ENCODE measurements at regions not wholly inside any gene's neighbourhood (a gene's known extent, or its start where the extent isn't known, plus 50 kb on each side); places are given as distances from the start of the nearest gene placed in this dataset.
"Not testable (repeated sequence)": the region's sequence is repeated elsewhere in the genome, so short reads cannot be mapped to it uniquely, and the experiment has no call there.

DNA sequence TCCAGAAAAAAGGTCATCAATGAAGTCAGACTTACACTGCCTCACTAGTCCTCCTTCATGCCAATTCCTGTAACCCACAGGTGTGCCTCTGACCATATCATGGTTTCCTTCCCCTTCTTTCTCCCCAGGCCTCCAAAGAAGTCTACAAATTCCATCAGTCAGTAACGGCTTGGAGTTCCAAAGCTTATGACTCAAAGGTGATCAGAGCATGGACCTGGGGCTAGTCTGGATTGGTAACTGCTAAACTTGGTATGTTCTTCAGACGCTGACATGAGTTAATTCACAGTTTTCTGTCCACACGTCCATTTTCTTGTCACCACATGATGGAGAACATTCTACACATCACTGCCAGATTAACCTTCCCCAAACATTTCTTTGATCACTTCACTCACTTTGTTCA is 560.4 kb downstream of the ETNK1 start:
- DNase-seq (ENCODE audit: low spot score) = no peak

DNA sequence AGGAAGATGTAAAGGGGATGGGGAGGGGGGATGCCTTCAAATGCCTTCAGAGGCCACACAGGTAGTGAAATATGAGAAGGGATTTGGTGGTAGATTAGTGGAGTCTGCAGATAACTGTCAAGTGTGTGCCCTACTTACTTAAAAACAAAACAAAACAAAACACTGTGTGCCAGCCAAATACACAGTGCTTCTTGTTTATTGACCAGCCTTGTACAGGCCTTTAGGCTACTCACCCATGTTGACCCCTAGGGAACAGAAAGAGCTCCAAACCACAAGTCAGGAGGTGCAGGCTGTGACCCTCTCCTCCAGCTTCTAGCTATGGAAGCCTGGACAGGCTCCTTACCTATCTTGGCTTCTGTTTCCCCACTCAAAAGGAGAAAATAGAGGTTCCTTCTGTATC is 562.0 kb downstream of the ETNK1 start:
- DNase-seq (ENCODE audit: low spot score) = no peak

DNA sequence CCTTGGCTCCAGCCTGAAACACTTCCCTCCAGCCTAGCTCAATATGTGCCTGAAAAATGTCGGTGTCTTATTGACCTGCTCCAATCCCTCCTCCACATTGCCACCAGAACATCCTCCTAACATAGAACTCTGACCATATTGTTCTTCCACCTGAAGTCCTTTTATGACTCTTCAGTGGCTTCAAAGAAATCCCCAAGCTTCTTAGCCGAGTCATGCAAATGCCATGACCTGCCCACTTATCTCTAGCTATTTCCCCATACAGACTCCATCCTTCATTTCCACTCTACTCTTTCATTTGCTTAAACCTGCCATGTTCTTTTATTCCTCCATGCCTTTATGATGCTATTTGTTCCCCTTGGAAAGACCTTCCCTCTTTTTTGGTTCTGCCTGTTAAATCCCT is 568.6 kb downstream of the ETNK1 start:
- no peak for DNase-seq (ENCODE audit: low spot score)

DNA sequence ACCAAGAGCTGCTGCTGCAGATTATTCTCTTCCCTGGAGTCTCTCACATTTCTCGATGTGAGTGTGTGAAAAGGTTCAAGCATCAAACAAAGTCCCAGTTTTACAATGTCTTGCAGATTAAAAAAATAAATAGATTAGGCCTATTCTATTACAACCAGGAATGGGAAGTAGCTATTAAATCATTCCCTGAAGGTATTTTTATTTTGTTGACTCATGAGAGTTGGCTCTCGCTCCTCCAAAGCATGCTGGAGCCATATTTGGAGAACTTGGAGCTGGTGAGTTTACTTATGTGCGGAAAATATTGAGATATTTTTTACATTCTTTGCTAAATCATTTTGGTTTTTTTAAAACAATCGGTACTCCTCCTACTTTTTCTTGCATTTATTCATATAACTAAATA is 572.3 kb downstream of the ETNK1 start:
- no peak for DNase-seq (ENCODE audit: low spot score)

DNA sequence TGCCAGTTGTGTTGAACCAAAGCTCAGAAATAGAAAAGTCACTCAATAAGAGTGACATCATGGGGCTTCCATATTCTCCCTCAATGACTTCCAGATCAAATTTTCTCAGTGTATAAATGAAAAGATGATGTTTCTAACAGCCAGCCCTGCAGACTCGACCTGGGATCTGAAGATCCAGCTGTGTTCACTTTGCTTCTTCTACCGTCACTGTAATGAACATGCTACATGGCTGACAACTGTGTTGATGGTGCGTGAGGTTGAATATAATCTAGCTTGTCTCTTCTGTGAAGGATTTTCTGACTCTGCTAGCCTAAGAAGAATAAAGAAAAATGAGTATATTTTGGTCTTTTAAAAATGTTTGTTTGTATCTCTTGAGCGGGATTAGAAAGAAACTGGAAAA is 577.8 kb downstream of the ETNK1 start:
- DNase-seq (ENCODE audit: low spot score) = no peak

DNA sequence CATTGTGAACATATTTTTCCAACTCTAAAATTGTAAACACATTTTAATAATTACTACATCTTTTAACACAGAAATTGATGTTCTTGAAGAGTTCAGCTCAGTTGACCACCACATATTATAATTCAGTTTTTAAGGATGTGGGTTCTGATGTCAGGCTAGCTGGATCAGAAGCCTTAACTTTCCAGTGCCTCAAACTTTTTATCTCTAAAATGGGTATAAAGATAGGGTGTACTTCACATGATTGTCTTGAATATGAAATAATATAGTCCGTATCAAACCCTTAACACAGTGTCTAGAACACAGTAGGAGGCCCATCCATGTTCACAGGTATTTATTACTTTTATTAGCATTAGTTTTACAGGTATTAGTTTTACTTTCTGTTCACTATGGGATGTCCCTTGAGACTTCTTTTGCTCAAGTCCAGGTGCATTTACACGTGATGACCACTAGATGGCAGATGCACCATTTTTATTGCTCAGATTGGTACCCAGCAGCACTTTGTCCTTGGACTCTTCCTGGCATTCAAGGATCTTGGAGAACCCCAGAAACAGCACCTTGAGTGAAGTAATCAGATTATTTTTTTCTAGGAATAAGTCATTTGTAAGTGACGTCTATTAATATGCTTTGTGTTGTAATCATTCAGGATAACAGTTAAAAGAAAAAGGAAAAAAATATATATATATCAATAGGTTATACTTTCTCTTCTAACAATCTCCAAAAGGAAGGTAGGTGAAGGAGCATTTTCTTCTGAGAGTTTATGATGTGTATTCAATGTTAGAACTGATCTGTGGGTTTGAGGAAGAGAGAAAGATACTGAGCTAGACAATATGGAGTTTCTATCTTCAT is 580.2 kb downstream of the ETNK1 start:
- DNase-seq (ENCODE audit: low spot score) = peak; percentile 18

DNA sequence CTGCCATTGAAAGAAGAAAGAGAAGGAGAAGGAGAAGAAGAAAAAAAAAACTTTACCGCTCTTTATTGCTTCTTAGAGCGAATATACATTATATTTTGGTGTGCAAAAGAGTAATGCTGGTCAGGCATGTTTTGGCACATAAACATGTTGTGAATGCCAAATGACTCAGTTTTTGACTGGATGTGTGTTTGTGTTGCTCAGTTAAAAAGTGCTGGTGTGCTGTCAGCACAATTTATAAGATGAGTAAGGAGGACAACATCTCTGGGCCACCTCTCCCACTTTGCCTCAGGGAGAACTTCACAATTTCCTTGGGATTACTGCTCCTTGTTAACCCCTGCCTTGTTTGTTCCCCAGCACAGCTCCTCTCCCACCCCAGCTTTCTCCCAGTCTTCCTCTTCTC is 584.8 kb downstream of the ETNK1 start:
- DNase-seq (ENCODE audit: low spot score) = no peak

DNA sequence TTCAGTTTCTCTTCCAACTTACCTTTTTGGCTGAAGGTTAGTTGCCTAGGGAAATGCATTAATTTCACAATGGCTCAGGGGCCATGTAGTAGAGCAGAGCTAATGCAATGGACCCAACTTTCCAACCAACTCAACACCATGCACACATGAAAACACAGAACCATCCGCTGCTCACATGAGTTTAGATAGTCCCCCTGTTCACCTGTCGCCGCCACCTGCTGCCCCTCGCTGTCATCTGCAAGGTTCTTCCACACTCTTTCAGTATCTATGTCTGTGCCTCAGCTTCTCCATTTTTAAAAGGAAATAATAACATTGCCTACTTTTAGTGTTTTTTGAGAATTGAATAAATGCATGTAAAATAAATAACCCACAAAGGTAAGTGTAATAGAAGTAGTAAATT is 585.6 kb downstream of the ETNK1 start:
- no peak for DNase-seq (ENCODE audit: low spot score)

DNA sequence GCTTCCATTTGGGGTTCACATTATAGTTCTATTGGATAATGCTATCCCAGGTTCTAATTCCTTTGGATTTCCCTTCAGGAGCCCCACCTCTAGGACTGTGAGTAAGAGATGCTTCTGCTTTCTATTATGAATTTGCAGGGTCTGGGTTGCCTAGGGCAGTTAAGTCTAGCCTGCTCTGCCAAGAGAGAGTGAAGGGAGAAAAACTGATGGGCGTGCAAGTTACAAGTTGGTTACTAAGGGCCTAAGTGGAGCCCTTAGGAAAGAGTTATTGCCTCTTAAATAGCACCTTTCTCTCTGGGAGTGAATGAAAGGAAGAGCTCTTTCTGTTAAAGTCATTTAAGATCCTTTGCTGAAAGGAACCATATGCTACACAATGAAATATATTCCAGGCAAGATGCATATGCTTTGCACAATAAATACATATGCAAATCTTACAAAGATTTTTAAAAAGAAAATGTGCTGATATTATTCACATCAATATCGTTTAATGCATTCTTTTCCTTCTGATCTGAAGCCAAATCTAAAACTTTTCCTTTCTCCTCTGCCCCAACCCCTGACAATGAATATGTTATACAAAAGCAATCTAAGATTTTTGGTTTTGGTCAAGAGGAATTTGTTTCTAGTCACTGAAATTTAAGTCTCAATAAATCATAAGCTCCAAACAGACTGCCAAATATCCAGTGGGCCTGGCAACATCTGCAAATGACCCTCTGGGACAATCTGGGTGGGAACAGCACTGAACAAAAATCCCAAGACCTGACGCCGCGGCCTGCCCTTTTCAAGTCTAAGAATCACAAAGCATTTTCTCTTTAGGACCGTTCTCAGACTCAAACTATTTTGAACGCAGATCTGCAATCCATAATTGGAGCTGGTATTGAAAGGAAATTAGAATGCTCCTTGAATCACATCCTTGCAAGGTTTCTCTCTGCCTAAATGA is 586.7 kb downstream of the ETNK1 start:
- no peak for DNase-seq (ENCODE audit: low spot score)

DNA sequence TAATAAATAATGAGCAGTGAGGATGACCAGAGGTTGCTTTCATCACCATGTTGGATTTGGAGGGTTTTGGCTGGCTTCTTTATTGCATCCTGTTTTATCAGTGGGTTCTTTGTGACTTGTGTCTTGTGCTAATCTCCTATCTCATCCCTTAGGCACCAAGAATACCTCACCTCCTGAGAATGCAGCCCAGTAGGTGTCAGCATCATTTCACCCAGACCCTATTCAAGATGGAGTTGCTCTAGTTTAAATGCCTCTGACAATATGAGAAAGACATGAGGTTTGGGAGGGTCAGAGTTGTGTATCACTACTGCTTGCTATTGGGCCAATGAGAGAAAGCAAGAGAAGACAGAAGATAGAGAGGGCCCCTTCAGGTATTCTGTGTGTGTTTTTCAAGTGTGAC is 592.2 kb downstream of the ETNK1 start:
- no peak for DNase-seq (ENCODE audit: low spot score)

DNA sequence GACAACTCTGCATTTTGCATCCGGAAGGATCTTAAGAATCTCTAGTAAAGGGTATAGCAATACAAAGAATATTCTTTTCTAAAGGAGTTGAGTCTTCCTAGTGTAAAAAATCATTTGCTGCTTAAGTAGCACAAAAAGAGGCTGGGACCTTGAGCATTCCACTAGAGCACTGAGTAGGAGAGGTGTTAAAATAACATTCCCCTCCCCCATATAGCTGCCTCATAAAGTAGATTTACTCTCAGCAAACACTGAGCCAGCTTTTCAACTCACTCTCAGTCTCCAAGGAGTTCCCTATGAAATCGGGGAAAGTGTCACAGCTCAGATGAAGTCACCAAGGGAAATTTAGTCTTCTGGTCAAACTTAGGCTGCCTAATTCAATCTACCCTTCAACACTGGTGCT is 592.7 kb downstream of the ETNK1 start:
- DNase-seq (ENCODE audit: low spot score) = no peak

DNA sequence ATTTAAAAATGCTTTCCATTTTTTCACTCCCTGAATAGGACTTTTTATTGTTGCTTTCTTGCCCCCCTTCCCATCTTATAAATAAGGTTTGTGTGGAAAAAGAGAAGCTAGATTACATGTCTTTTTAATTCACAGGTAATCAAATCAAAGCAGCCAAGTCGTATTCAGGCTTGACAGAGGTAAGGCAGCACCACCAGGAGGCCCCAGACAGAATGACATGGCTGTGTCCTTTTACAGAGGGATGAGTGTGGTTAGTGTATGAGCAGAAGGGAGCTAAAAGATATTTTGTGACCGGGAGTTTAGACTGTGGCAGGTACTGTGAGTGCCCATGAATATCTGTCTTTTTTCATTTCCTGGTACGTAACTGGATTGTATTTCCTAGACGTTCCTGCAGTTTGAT is 596.1 kb downstream of the ETNK1 start:
- no peak for DNase-seq (ENCODE audit: low spot score)

DNA sequence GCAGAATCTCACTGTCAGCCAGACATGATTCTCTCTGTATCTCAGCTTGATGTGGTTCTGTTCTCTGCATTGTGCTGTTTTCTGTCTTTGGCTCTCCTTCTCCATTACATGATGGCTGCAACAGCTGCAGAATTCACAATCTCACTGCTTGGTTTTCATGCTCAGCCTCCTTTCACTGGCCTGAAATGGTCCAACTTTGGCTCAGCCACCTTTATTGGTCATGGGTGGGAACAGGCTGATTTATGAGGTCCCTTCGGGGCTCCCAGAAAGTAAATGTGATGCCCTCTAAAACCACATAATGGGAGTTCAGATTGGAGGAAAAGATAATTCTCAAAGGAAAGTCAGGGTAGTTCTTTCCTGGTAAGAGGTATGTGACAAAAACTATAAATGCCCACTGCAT is 597.0 kb downstream of the ETNK1 start:
- DNase-seq (ENCODE audit: low spot score) = no peak

DNA sequence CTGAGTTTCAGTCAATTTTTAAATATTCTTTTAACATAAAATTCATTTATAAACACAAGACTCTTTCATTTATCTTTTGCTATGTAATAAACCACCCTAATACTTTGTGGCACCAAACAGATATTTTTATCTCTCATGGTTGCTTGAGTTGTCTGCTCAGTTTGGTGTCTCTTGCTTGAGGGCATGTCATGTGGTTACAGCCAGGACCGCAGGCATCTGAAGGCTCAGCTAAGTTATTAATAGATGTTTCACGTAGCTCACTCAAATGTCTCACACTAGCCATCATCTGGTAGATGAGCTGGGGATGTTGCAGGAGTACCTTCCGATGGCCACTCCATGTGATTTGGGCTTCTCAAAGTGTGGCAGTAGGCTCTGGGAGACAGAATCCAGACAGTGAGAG is 597.8 kb downstream of the ETNK1 start:
- no peak for DNase-seq (ENCODE audit: low spot score)

DNA sequence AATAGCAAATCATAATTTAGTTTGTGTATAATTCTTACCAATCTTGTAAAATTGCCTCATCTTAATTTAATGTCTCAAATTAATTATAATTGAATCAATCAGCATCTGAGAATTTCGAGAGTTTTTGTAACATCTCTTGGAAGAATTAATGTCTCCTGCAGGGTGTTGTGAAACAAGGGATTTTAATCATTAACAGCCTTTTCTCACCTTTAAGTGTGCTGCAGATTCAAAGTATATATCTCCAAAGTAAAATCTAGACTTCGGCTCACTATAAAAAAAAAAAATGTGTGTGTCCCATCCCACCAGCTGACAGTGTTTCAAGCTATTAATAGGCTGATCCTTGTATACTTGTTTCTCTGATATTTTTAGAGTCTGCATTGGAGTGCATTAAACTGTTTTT is 603.1 kb downstream of the ETNK1 start:
- DNase-seq (ENCODE audit: low spot score) = no peak

DNA sequence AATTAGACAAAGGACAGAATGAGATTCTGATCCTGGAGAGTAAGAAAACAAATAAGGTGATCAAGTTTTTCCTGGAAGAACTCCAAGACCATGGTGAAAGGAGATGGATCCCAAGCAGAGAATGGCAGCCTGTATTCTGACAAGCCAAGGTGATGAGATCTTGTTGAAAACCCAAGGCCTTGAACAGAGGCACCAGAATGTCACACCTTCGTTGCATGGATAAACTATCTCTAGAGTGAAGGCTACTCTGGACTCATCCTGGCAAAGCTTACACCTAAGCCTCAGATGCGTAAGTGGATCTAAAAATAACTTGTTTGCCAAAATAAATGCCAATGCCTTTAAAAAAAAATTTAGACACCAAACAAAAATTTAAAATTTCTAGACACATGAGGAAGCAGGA is 605.9 kb downstream of the ETNK1 start:
- DNase-seq (ENCODE audit: low spot score) = no peak

DNA sequence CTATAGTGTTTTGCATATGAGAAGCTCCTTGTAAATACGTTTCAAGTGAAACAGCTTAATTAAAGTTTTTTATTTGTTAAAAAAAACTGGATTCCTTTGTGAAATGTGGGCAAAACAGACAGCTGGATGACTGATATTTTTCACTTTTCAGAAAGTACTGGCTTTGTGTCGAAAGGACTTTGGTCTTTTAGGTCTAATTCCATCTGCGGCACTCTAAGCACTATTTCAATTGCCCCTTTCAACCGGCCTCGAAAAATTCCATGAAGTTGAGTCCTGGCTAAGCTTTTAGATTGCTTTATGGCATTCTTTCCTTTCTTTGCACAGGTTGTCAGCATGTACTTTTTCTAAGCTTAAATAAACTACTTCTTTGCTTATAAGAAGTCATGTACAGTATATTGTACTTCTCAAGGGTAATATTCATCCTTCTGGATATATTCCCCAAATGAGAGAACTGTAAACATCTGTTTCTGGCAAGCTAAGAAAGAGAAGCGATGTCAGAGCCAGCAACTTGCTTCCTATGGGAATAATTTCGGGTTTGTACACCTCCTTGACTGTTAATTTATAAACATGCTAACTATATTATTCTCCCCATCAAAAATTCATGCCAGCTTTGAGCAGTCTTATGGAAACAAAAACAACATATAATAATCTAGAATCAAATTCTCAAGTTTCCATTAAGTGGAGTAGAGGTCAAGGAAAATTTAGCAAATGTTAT is 611.3 kb downstream of the ETNK1 start:
- DNase-seq (ENCODE audit: low spot score) = no peak

DNA sequence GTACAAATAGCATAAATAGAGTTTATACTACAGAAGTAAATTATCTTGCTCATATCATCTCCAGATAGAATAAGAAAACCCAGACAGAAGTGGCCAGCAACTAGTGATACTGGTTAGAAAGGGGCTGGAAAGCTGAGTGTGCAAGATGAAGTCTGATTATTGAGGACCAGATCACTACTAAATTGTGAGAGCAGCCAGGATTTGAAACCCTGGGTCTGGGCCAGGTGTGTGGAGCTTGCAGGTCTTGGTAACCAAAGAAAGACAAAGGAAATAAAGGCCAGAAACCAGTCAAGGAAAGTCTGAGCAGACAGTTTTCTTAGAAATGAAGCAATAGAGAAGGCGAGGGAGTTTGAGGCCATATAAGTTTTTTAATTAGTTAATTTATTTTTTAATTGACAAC is 611.8 kb downstream of the ETNK1 start:
- no peak for DNase-seq (ENCODE audit: low spot score)

DNA sequence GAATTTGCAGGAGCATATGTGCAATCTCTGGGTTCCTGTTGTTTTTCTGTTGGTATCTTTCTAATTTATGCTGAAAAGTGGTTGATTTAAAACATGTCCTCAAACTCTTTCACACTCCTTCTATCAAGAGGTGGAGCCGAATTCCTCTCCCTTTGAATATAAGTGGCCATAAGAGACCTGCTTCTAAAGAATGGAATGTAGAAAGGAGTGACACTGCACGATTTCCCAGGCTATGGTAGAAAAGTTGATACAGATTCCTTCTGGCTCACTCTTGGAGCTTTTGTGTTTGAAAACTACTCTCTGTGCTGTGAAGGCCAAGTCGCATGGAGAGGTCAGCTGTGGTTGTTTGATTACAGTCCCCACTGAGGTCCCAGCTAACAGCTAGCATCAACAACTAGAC is 613.2 kb downstream of the ETNK1 start:
- DNase-seq (ENCODE audit: low spot score) = no peak

DNA sequence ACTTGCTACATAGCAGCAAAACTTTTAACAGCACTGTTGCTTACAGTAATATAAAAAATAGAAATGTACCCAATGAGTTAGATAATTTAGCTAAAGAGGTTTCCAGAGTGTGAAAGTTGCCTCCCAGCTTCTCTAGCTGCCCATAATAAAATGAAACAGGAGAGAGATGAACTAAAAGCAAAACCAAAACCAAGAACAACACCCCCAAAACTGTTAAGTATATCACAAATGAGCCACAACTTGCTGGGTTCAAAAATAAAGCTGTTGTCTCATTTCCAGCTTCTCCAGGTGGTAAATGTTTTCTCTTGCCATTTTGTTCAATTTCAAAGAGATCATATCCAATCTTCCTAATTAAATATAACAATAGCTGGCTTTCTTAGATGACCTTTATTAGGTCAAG is 614.0 kb downstream of the ETNK1 start:
- no peak for DNase-seq (ENCODE audit: low spot score)

DNA sequence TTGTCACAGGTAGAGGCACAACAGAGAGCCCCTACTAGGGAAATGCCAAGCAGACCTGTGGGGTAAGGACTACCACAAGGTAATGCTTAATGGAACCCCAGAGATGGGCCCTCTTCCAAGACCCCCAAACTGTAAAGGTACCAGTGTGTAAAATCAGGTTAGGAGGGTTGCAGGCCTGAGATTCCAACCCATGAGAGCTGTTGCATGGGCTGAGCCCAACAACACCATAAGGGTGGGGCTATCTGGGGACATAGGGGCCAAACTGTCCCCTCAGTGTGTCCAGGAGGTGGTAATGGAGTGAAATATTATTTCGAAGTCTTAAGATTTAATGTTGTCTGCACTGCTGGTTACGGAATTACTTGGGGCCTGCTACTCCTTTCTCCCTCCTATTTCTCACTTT is 620.2 kb downstream of the ETNK1 start:
- no peak for DNase-seq (ENCODE audit: low spot score)

DNA sequence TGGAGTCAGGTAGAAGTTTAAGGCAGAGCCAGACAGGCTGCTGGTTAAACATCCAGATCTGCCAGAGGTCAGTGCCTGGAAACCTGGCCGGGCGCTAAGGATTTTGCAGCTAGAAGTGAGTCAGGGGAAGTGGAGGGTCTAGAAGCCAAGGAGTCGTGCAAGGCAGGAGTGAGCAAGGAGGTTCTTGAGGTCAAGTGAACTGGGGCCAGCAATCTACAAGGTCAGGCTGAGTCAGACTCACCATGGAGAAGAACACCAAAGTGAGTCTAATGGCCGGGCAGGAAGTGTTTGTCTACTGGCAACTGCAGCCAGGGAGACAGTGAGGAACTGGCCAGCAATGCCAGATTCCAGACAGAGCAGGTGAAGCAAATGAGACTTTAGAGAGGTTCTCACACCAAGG is 628.2 kb downstream of the ETNK1 start:
- no peak for DNase-seq (ENCODE audit: low spot score)

DNA sequence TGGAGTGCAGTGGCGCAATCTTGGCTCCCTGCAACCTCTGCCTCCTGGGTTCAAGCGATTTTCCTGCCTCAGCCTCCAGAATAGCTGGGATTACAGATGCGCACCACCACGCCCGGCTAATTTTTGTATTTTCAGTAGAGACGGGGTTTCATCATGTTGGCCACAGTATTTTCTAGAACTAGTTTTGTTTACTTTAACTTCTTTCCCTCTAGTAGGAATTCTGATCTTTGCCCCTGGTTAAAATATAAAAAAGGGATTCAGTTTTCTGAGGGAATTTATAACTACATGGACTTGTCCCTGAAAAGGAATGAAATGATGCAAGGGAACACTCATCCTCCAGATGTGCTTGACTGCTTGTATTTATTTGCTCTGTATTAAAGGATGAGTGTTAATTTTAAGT is 628.9 kb downstream of the ETNK1 start:
- not testable (repeated sequence) for DNase-seq (ENCODE audit: low spot score)

Data from CD4-positive, alpha-beta T cell treated with Interleukin-6 at 100 ng/mL for 8 hours (primary cell).